HEK293 (cell line): ENCODE measurements at regions not wholly inside any gene's neighbourhood (a gene's known extent, or its start where the extent isn't known, plus 50 kb on each side); places are given as distances from the start of the nearest gene placed in this dataset.

Experiments used
- CTCF ChIA-PET: fragments of 350-600 bp; formaldehyde crosslinking; extraction: SDS; loops from one replicate; lab custom pipeline; 2021; ENCODE audit warnings: antibody characterized with exemption; lab: Yijun Ruan, JAX
- POLR2A ChIA-PET: fragments of 300-600 bp; formaldehyde crosslinking; extraction: SDS; loops from one replicate; lab custom pipeline; 2020; ENCODE audit warnings: antibody characterized with exemption, inconsistent platforms; lab: Yijun Ruan, JAX
- H3K27ac ChIP-seq: fragments of 200-500 bp; sonication (Bioruptor generic); 2 replicates; pipeline ENCODE4 v1.5.1; 2014; ENCODE audit warnings: low read depth, low read length, control low read depth, inconsistent platforms; ENCODE audit errors: extremely low read depth
- H3K36me3 ChIP-seq, 2 experiments: fragments of 200-500 bp in 1 of 2; sonication (Bioruptor generic) in 1 of 2; 1 replicate in 1 of 2; 2 replicates in 1 of 2; pipeline ENCODE4 v1.5.1; 2014 to 2017; ENCODE audit warnings: inconsistent platforms in 2 of 2, low read length in 2 of 2; ENCODE audit not compliant: control insufficient read depth in 2 of 2, insufficient read depth in 1 of 2
- H3K4me1 ChIP-seq: fragments of 200-500 bp; sonication (Bioruptor generic); 2 replicates; pipeline ENCODE4 v1.5.1; 2014; ENCODE audit warnings: mild to moderate bottlenecking, low read length, inconsistent platforms; ENCODE audit not compliant: control insufficient read depth, insufficient read depth
- H3K4me3 ChIP-seq: 2 replicates; pipeline ENCODE4 v1.5.1; 2011; ENCODE audit warnings: low read depth, mild to moderate bottlenecking, control low read depth, low read length, moderate library complexity
- H3K9me3 ChIP-seq: fragments of 200-500 bp; sonication (Bioruptor generic); 2 replicates; pipeline ENCODE4 v1.5.1; 2014; ENCODE audit warnings: low read depth, low read length, inconsistent platforms; ENCODE audit not compliant: control insufficient read depth, insufficient read depth
- AEBP2 ChIP-seq: fragments of 450-650 bp; formaldehyde crosslinking; IDR thresholded peaks from 2 replicates; pipeline ENCODE4 v1.5.1; 2016; ENCODE audit warnings: missing biosample characterization, missing genetic modification characterization, borderline replicate concordance
- ATF2 ChIP-seq: fragments of 450-650 bp; formaldehyde crosslinking; IDR thresholded peaks from 2 replicates; pipeline ENCODE4 v1.5.1; 2016; ENCODE audit warnings: missing biosample characterization, missing genetic modification characterization, low read depth
- KLF8 ChIP-seq: fragments of 450-650 bp; formaldehyde crosslinking; IDR thresholded peaks from 2 replicates; pipeline ENCODE4 v1.5.1; 2016; ENCODE audit warnings: missing biosample characterization, missing genetic modification characterization
- MEIS1 ChIP-seq: sonication (generic); formaldehyde crosslinking; IDR thresholded peaks from 2 replicates; pipeline ENCODE4 v1.8.1; 2022; ENCODE audit warnings: missing genetic modification reagents, mild to moderate bottlenecking, borderline replicate concordance
- PBX3 ChIP-seq: sonication (generic); formaldehyde crosslinking; IDR thresholded peaks from 2 replicates; pipeline ENCODE4 v1.8.1; 2022; ENCODE audit warnings: mild to moderate bottlenecking, moderate library complexity, missing genetic modification reagents
- SCRT2 ChIP-seq: fragments of 450-650 bp; formaldehyde crosslinking; IDR thresholded peaks from 2 replicates; pipeline ENCODE4 v1.5.1; 2016; ENCODE audit warnings: missing biosample characterization, missing genetic modification characterization
- SP7 ChIP-seq: fragments of 450-650 bp; formaldehyde crosslinking; IDR thresholded peaks from 2 replicates; pipeline ENCODE4 v1.5.1; 2016; ENCODE audit warnings: missing biosample characterization, missing genetic modification characterization
- ZBTB11 ChIP-seq: fragments of 450-650 bp; formaldehyde crosslinking; conservative IDR thresholded peaks from 2 replicates; pipeline ENCODE4 v1.5.1; 2016; ENCODE audit warnings: low read depth, missing biosample characterization, missing genetic modification characterization
- ZBTB17 ChIP-seq: fragments of 450-650 bp; formaldehyde crosslinking; IDR thresholded peaks from 2 replicates; pipeline ENCODE4 v1.5.1; 2016; ENCODE audit warnings: missing biosample characterization, missing genetic modification characterization
- ZFP69B ChIP-seq: fragments of 450-650 bp; formaldehyde crosslinking; IDR thresholded peaks from 2 replicates; pipeline ENCODE4 v1.5.1; 2016; ENCODE audit warnings: missing biosample characterization, missing genetic modification characterization
- ZNF133 ChIP-seq: fragments of 450-650 bp; formaldehyde crosslinking; IDR thresholded peaks from 2 replicates; pipeline ENCODE4 v1.5.1; 2016; ENCODE audit warnings: missing biosample characterization, missing genetic modification characterization
- ZNF138 ChIP-seq: fragments of 450-650 bp; formaldehyde crosslinking; IDR thresholded peaks from 2 replicates; pipeline ENCODE4 v1.5.1; 2016; ENCODE audit warnings: missing biosample characterization, missing genetic modification characterization, borderline replicate concordance
- ZNF140 ChIP-seq: fragments of 450-650 bp; formaldehyde crosslinking; IDR thresholded peaks from 2 replicates; pipeline ENCODE4 v1.5.1; 2016; ENCODE audit warnings: missing biosample characterization, missing genetic modification characterization
- ZNF155 ChIP-seq: fragments of 450-650 bp; formaldehyde crosslinking; IDR thresholded peaks from 2 replicates; pipeline ENCODE4 v1.5.1; 2016; ENCODE audit warnings: missing biosample characterization, missing genetic modification characterization
- ZNF16 ChIP-seq: fragments of 450-650 bp; formaldehyde crosslinking; IDR thresholded peaks from 2 replicates; pipeline ENCODE4 v1.5.1; 2016; ENCODE audit warnings: low read depth, missing biosample characterization, missing genetic modification characterization
- ZNF248 ChIP-seq: fragments of 450-650 bp; formaldehyde crosslinking; IDR thresholded peaks from 2 replicates; pipeline ENCODE4 v1.5.1; 2017; ENCODE audit warnings: missing biosample characterization, missing genetic modification characterization
- ZNF354C ChIP-seq: fragments of 450-650 bp; formaldehyde crosslinking; IDR thresholded peaks from 2 replicates; pipeline ENCODE4 v1.5.1; 2016; ENCODE audit warnings: missing biosample characterization, missing genetic modification characterization, low read depth, borderline replicate concordance
- ZNF362 ChIP-seq: fragments of 450-650 bp; formaldehyde crosslinking; IDR thresholded peaks from 2 replicates; pipeline ENCODE4 v1.5.1; 2016; ENCODE audit warnings: missing biosample characterization, missing genetic modification characterization
- ZNF626 ChIP-seq: fragments of 450-650 bp; sonication (Bioruptor Pico); formaldehyde crosslinking; IDR thresholded peaks from 2 replicates; pipeline ENCODE4 v1.5.1; 2018; ENCODE audit warnings: missing biosample characterization, missing genetic modification characterization, inconsistent platforms
- ZNF747 ChIP-seq: fragments of 450-650 bp; formaldehyde crosslinking; IDR thresholded peaks from 2 replicates; pipeline ENCODE4 v1.5.1; 2016; ENCODE audit warnings: missing biosample characterization, missing genetic modification characterization
- ZNF768 ChIP-seq: fragments of 450-650 bp; formaldehyde crosslinking; IDR thresholded peaks from 2 replicates; pipeline ENCODE4 v1.5.1; 2018; ENCODE audit warnings: missing biosample characterization, mild to moderate bottlenecking, missing genetic modification characterization
- ZNF843 ChIP-seq: fragments of 450-650 bp; formaldehyde crosslinking; IDR thresholded peaks from 2 replicates; pipeline ENCODE4 v1.5.1; 2016; ENCODE audit warnings: missing biosample characterization, missing genetic modification characterization
- ZSCAN23 ChIP-seq: fragments of 450-650 bp; formaldehyde crosslinking; IDR thresholded peaks from 2 replicates; pipeline ENCODE4 v1.5.1; 2016; ENCODE audit warnings: missing biosample characterization, missing genetic modification characterization

- H3K9me3 ChIP-seq = no peaks in the 10 kb centered on the region; the same call in 1 of the 2 replicates
- ChIA-PET POLR2A (no interaction called here), CTCF (interaction anchor here (0.5 to 2.2 kb wide), 2 partner anchors 48 to 91 kb away, joined by 5 to 8 read pairs; no protein-coding TSS in a partner anchor)
- no peak overlapping the region for H3K4me3 ChIP-seq
- no peaks in the 10 kb centered on the region for H3K36me3 ChIP-seq
- no peaks in the 10 kb centered on the region for H3K4me1 ChIP-seq
- no peak for TF ChIP-seq ZNF248 (tag by site-specific recombination)
- TF ChIP-seq ZNF354C (tag by site-specific recombination) = no peak
- no peak for TF ChIP-seq ZNF626 (tag by site-specific recombination)
- TF ChIP-seq ZSCAN23 (tag by site-specific recombination) = no peak
- no peak for TF ChIP-seq ZNF16
- no peak for TF ChIP-seq ZBTB17 (tag by site-specific recombination)
- no peak for TF ChIP-seq ZFP69B (tag by site-specific recombination)
- no peak for TF ChIP-seq KLF8 (tag by site-specific recombination)
- no peak for TF ChIP-seq ZNF747 (tag by site-specific recombination)
- TF ChIP-seq ZBTB11 (tag by site-specific recombination) = no peak
- TF ChIP-seq ZNF843 = no peak
- TF ChIP-seq ZNF155 (tag by site-specific recombination) = no peak
- no peak for TF ChIP-seq ZNF138 (tag by site-specific recombination)
- no peak overlapping the region for H3K27ac ChIP-seq
Observed at GRCh38 chr6:148086843-148087242, 255.8 kb upstream of the SASH1 start.

- H3K27ac ChIP-seq = no peak overlapping the region
- H3K4me3 ChIP-seq = no peak overlapping the region
- TF ChIP-seq MEIS1 (CRISPR knock-in tag) (no peak), SCRT2 (tag by site-specific recombination) (peak; percentile 48; the same call in 1 of the 2 replicates), ZNF362 (no peak), ATF2 (tag by site-specific recombination) (peak; percentile 78)
- no peaks in the 10 kb centered on the region for H3K4me1 ChIP-seq
- ChIA-PET CTCF (no interaction called here), POLR2A (no interaction called here)
- H3K9me3 ChIP-seq = no peaks in the 10 kb centered on the region; the same call in 1 of the 2 replicates
- H3K36me3 ChIP-seq = no peaks in the 10 kb centered on the region
Observed at GRCh38 chr6:148087659-148088058, 255.0 kb upstream of the SASH1 start.

GRCh38 chr6:148090326-148090725, 252.3 kb upstream of the SASH1 start:
- POLR2A ChIA-PET = no interaction called here
- no peaks in the 10 kb centered on the region for H3K36me3 ChIP-seq
- no peaks in the 10 kb centered on the region; the same call in 1 of the 2 replicates for H3K9me3 ChIP-seq
- H3K27ac ChIP-seq = no peak overlapping the region
- no peaks in the 10 kb centered on the region for H3K4me1 ChIP-seq
- CTCF ChIA-PET = no interaction called here
- H3K4me3 ChIP-seq = no peak overlapping the region
- TF ChIP-seq ZNF768 (tag by site-specific recombination) (no peak), ZNF140 (tag by site-specific recombination) (no peak), ZNF133 (tag by site-specific recombination) (no peak), PBX3 (CRISPR knock-in tag) (no peak), AEBP2 (tag by site-specific recombination) (no peak), SP7 (tag by site-specific recombination) (no peak)
